ENCODE measurements at regions not wholly inside any gene's neighbourhood (a gene's known extent, or its start where the extent isn't known, plus 50 kb on each side); places are given as distances from the start of the nearest gene placed in this dataset.
"Not testable (repeated sequence)": the region's sequence is repeated elsewhere in the genome, so short reads cannot be mapped to it uniquely, and the experiment has no call there.

GRCh38 chr13:84641491-84641890 lies 759.2 kb upstream of the SLITRK1 start:
- DNase-seq: no peak

- no peak for DNase-seq
These were observed 758.4 kb upstream of the SLITRK1 start for GRCh38 chr13:84640691-84641090.

- DNase-seq: no peak
These were observed 748.2 kb upstream of the SLITRK1 start for GRCh38 chr13:84630476-84630875.

GRCh38 chr13:84616864-84617263 lies 734.6 kb upstream of the SLITRK1 start:
- DNase-seq: no peak

- no peak for DNase-seq
These were observed 727.4 kb upstream of the SLITRK1 start for GRCh38 chr13:84609716-84610115.

GRCh38 chr13:84607261-84608013 lies 725.2 kb upstream of the SLITRK1 start:
- no peak for DNase-seq

- DNase-seq: no peak
These were observed 724.3 kb upstream of the SLITRK1 start for GRCh38 chr13:84606616-84607015.

DNA sequence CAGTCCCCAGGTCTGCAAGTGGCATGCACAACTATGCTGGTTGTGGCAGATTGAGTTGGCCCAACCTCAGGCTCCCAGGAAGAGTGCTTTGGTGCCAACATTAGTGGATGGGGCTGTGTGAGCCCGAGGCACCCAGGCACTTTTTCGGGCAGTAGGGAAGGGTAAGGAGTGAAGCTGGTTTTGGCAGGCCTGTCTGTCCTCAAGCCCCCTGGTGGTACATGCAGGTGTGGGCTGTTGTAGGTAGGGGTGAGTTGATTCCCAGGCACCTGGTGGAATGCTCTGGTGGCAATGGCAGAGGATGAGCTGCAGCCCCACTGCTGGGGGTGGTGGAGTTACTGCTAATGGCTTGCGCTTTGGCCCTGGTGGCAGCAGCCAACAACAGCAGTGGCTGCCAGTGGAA lies 723.7 kb upstream of the SLITRK1 start:
- DNase-seq: no peak

- DNase-seq: no peak
These were observed 709.2 kb upstream of the SLITRK1 start for GRCh38 chr13:84591444-84591843.

DNA sequence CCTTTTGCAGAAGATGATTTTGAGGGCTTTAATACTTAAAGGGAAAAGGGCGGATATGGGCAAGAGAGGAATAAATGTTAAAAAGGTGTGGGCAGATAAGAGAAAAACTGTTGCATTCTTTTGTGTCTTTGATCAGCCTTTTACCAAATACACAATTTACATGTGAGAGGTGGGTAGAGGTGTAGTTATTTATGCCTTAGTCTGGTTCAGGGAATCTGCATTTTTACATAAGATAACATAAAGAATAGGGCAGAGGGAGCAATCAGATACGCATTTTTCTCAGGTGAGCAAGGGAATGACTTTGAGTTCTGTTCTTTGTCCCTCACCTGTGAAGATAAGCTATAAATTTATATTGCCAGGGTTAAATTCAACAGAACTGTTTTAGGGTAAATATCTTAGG lies 708.4 kb upstream of the SLITRK1 start:
- no peak for DNase-seq

DNA sequence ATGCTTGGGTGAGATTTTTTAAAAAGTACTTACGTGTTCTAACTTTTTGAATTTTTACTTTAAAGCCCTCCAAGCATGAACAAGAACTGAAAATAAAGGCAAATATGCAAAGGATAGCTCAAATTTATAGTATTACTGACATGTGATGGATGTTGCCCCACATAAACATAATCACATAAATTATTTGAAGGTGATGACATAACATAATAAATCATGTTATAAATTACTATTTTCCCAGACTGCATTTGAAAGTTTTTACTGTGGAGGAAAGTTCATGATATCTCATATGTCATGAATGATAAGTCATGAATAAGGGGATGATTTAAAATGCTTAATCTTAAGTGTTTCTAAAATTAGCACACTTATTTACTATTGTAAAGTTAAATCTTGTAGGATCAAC lies 705.7 kb upstream of the SLITRK1 start:
- no peak for DNase-seq

- not testable (repeated sequence) for DNase-seq
These were observed 697.6 kb upstream of the SLITRK1 start for GRCh38 chr13:84579901-84580300.

- no peak for DNase-seq
These were observed 692.6 kb upstream of the SLITRK1 start for GRCh38 chr13:84574851-84575250.

GRCh38 chr13:84571264-84571663 lies 689.0 kb upstream of the SLITRK1 start:
- DNase-seq: no peak

GRCh38 chr13:84570831-84571230 lies 688.6 kb upstream of the SLITRK1 start:
- no peak for DNase-seq

DNA sequence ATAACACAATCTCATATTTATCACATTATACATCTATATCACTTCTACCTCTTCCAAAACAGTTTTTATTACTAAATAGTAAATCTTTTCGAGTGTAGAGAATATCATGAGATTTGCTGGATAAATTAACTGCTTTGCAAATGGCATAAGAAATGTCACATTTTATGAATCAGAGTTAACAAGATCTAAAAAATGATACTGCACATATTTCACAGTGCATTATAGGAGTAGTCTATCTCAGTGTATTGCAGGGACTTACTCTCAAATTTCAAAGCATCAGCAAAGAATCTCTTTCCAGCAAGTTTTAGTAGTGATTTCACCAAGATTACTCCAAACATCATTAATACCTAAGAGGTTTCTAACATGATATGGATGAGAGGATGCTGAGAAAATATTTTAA lies 687.1 kb upstream of the SLITRK1 start:
- DNase-seq: no peak

DNA sequence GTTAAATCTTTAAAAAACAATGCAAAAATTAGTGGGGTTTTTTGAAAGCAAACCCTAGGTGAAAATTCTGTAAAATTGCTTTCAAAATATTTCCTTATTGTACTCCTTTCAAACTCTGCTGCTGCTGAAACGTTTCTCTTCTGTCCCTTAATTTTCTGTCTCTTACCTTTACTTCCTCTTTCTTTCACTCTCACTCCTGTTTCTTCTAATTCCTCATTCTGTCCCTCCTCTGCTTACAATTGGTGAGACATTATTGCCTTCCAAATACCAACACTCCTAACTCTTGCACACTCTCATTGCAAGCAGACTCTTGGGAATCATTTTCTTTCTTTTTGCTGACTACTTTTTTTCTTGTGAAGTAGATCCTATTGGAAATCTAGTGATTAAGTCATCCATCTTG lies 685.6 kb upstream of the SLITRK1 start:
- no peak for DNase-seq

GRCh38 chr13:84566780-84567179 lies 684.5 kb upstream of the SLITRK1 start:
- DNase-seq: no peak

DNA sequence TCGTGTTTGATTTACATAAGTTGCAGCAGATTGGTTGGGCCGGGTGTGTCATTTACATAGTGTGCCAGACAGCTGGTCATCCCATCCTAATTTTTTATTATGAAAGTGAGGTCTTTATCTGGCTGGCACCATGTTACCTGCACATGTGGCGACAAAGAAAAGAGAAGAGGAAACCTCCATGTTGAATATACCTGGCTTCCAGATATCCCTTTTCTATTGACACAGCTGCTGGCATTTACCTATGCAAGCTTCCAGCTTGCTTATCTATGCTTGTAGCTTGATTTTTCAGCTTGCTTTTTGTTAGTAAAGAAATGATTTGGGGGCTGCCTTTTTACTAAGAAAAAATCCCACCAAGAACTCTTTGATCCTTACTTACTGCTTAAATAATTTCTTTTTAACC lies 681.3 kb upstream of the SLITRK1 start:
- no peak for DNase-seq

DNA sequence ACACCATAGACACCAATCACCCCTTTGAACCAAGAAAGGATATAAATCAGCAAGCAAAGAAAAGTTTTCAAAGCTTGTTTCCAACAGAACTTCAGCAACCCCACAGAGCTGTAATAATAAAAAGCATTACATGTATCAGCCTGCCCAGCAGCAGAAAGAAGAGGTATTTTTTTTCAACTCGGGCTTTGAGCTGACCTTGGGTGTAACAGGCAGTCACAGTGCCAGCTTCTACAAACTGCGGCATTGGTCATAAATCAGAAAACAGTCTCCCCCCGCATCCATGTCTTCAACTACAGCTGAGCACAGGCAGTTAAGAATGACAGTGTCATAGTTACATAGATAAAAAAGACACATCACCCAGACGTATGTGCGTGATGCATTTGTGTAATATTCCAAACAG lies 671.0 kb upstream of the SLITRK1 start:
- DNase-seq: no peak

GRCh38 chr13:84543962-84544361 lies 661.7 kb upstream of the SLITRK1 start:
- DNase-seq: no peak

DNA sequence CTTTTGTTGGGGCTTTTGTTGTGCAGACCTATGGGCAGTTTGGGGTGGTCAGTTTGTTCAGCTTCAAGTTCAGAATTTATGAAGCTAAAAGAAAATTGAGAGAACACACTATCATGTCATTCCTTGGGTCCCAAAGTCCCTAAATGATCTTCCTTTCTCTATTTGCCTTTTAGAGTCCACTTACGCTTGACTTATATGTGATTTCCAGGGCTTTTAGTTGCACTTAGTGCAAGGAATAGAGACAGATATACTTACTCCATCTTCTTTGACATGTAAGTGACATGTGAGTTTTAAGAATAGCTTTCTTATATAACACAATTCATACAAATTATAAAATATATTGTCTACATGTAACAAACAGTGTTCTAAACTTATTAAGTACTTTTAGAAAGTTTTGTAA lies 660.1 kb upstream of the SLITRK1 start:
- no peak for DNase-seq

DNA sequence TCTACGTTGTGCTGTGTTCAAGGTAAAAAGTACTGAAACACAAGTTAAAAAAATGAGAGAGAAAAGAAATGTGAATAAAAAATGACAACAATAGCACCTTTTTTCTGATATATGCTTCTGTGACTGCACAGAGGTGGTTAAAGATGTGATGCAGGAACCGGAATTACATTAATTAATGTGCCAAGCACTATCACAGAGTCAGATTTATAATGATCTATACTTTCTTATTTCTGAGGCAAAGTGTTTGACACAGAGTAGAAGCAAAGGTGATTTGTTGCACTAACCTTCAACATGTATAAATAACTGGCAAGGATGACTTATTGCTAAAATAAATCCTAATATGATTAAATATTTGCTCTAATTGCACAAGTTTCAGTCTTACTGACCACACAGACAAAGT lies 654.6 kb upstream of the SLITRK1 start:
- no peak for DNase-seq

DNA sequence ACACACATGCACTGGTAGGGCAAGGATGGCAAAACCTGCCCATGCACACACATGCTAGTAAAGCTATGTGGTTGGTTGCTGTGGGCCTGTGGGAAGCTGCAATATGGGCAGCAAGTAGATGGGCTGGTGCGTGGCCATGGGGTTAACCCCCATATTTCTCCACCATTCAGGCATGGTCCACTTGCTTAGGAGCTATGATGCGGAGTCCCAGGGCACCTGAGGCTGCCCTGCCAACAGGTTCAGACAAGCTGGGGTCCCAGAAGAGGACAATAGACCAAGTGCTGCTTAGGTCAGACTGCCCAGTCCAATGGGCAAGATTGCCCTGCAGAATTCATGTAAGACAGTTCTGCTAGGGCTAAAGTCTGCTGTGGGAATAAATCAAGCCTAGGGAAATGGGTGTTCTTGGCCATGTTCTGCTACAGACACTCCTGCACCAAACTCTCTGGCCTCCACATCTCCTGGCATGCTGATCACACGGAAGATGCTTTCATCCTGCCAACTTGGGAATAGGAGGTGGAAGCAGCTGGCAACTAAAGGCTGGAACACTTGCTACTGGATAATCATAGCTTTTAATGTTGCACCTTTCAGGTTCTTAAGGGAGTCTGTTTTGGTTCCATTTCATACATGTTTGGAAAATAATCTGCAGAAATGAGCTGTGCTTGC lies 646.3 kb upstream of the SLITRK1 start:
- DNase-seq: no peak

- DNase-seq: no peak
These were observed 643.6 kb upstream of the SLITRK1 start for GRCh38 chr13:84525865-84526264.

Measured in activated effector memory CD4-positive, alpha-beta T cell treated with anti-CD3 and anti-CD28 coated beads, Interleukin-2, amount 50 U/mL, for 16 hours (primary cell).